GM23338 (cell line): ENCODE measurements at regions not wholly inside any gene's neighbourhood (a gene's known extent, or its start where the extent isn't known, plus 50 kb on each side); places are given as distances from the start of the nearest gene placed in this dataset.

Experiments
- ATAC-seq: fragments of 200-7000 bp; cut with Tn5 transposase; 3 replicates; pipeline ENCODE4 v1.9.1; 2020
- DNase-seq: peaks from one replicate; pipeline ENCODE4 v3.0.0-alpha.2; 2015; ENCODE audit warnings: low spot score
- H2AFZ ChIP-seq: fragments of 200-600 bp; sonication (generic); 2 replicates; pipeline ENCODE4 v1.8.0; 2016; ENCODE audit warnings: antibody characterized with exemption, mild to moderate bottlenecking, moderate library complexity
- H3F3A ChIP-seq: fragments of 200-600 bp; sonication (generic); replicated peaks from 2 replicates; pipeline ENCODE4 v1.8.0; 2017; ENCODE audit warnings: antibody characterized with exemption, mixed run types, low read depth
- H3K27ac ChIP-seq: fragments of 200-600 bp; sonication (generic); 2 replicates; pipeline ENCODE4 v1.6.1; 2016; ENCODE audit warnings: low read depth
- H3K27me3 ChIP-seq: fragments of 200-600 bp; sonication (generic); 2 replicates; pipeline ENCODE4 v1.8.0; 2016; ENCODE audit warnings: mild to moderate bottlenecking, mixed run types, moderate library complexity; ENCODE audit not compliant: insufficient read depth
- H3K36me3 ChIP-seq: fragments of 200-600 bp; sonication (generic); 2 replicates; pipeline ENCODE4 v1.8.0; 2016; ENCODE audit warnings: mild to moderate bottlenecking; ENCODE audit not compliant: insufficient read depth
- H3K4me1 ChIP-seq: fragments of 200-600 bp; sonication (generic); 2 replicates; pipeline ENCODE4 v1.8.0; 2016; ENCODE audit warnings: mild to moderate bottlenecking, moderate library complexity; ENCODE audit not compliant: insufficient read depth
- H3K4me2 ChIP-seq: fragments of 200-600 bp; sonication (generic); 2 replicates; pipeline ENCODE4 v1.7.1; 2017; ENCODE audit warnings: mixed run types
- H3K4me3 ChIP-seq: fragments of 200-600 bp; sonication (generic); 2 replicates; pipeline ENCODE4 v1.6.1; 2016; ENCODE audit warnings: mixed run types
- H3K79me2 ChIP-seq: fragments of 200-600 bp; sonication (generic); replicated peaks from 2 replicates; pipeline ENCODE4 v1.8.0; 2017; ENCODE audit warnings: mild to moderate bottlenecking; ENCODE audit not compliant: insufficient read depth
- H3K9me2 ChIP-seq: fragments of 200-600 bp; sonication (generic); 2 replicates; pipeline ENCODE4 v1.8.0; 2017; ENCODE audit not compliant: insufficient read depth
- H4K20me1 ChIP-seq: fragments of 200-600 bp; sonication (generic); replicated peaks from 2 replicates; pipeline ENCODE4 v1.8.0; 2017; ENCODE audit warnings: mild to moderate bottlenecking; ENCODE audit not compliant: insufficient read depth
- H3K27ac Mint-ChIP-seq: 2 replicates; pipeline ENCODE4 v1.8.0; 2020; ENCODE audit warnings: inconsistent platforms, mild to moderate bottlenecking, moderate library complexity, mixed read lengths
- H3K27me3 Mint-ChIP-seq: 3 replicates; pipeline ENCODE4 v1.8.0; 2022; ENCODE audit warnings: low read depth, mild to moderate bottlenecking, moderate library complexity, mixed read lengths, inconsistent platforms; ENCODE audit not compliant: insufficient read depth, poor library complexity
- H3K36me3 Mint-ChIP-seq: 3 replicates; pipeline ENCODE4 v1.8.0; 2021; ENCODE audit warnings: low read depth, mild to moderate bottlenecking, inconsistent platforms, moderate library complexity, mixed read lengths
- H3K4me1 Mint-ChIP-seq: 3 replicates; pipeline ENCODE4 v1.8.0; 2020; ENCODE audit warnings: mild to moderate bottlenecking, inconsistent platforms, mixed read lengths
- H3K4me3 Mint-ChIP-seq: 3 replicates; pipeline ENCODE4 v1.8.0; 2021; ENCODE audit warnings: moderate library complexity, mild to moderate bottlenecking, inconsistent platforms, mixed read lengths
- H3K9me3 Mint-ChIP-seq: 3 replicates; pipeline ENCODE4 v1.8.0; 2020; ENCODE audit warnings: moderate library complexity, mild to moderate bottlenecking, inconsistent platforms, mixed read lengths
- EZH2 ChIP-seq: fragments of 200-600 bp; sonication (generic); IDR thresholded peaks from one replicate; pipeline ENCODE4 v1.8.0; 2017; ENCODE audit warnings: antibody characterized with exemption, mild to moderate bottlenecking, low read depth; ENCODE audit not compliant: unreplicated experiment
- EZH2phosphoT487 ChIP-seq: fragments of 200-600 bp; sonication (generic); IDR thresholded peaks from one replicate; pipeline ENCODE4 v1.8.1; 2018; ENCODE audit warnings: antibody characterized with exemption; ENCODE audit not compliant: unreplicated experiment
- NANOG ChIP-seq: IDR thresholded peaks from 2 replicates; pipeline ENCODE4 v1.6.1; 2016; ENCODE audit warnings: antibody characterized with exemption, borderline replicate concordance
- POLR2AphosphoS5 ChIP-seq: IDR thresholded peaks from 2 replicates; pipeline ENCODE4 v1.6.1; 2016; ENCODE audit warnings: antibody characterized with exemption, low read depth
- STAT1 ChIP-seq: IDR thresholded peaks from one replicate; pipeline ENCODE4 v1.6.1; 2016; ENCODE audit warnings: antibody characterized with exemption; ENCODE audit not compliant: unreplicated experiment
- ZNF114 ChIP-seq: fragments of 250-450 bp; sonication (Bioruptor Pico); IDR thresholded peaks from 2 replicates; pipeline ENCODE4 v1.5.0; 2020; ENCODE audit warnings: mild to moderate bottlenecking, moderate library complexity
- TF ChIP-seq, protein P1 (sequence below): fragments of 250-450 bp; sonication (Bioruptor Pico); IDR thresholded peaks from 2 replicates; pipeline ENCODE4 v1.5.0; 2020; ENCODE audit warnings: mild to moderate bottlenecking, moderate library complexity
- TF ChIP-seq, protein P2 (sequence below): IDR thresholded peaks from 2 replicates; pipeline ENCODE4 v1.6.1; 2016; ENCODE audit warnings: antibody characterized with exemption
- TF ChIP-seq, protein P3 (sequence below), 2 experiments: fragments of 200-600 bp in 1 of 2; sonication (generic) in 1 of 2; conservative IDR thresholded peaks; 2 replicates each; pipeline versions ENCODE4 v1.5.1 to v1.6.1; 2016 to 2017; ENCODE audit warnings: antibody characterized with exemption in 2 of 2, low read depth in 2 of 2, mild to moderate bottlenecking in 2 of 2, moderate library complexity in 1 of 2
- TF ChIP-seq, protein P4 (sequence below): IDR thresholded peaks from one replicate; pipeline ENCODE4 v1.6.1; 2018; ENCODE audit warnings: antibody characterized with exemption; ENCODE audit not compliant: unreplicated experiment

DNA sequence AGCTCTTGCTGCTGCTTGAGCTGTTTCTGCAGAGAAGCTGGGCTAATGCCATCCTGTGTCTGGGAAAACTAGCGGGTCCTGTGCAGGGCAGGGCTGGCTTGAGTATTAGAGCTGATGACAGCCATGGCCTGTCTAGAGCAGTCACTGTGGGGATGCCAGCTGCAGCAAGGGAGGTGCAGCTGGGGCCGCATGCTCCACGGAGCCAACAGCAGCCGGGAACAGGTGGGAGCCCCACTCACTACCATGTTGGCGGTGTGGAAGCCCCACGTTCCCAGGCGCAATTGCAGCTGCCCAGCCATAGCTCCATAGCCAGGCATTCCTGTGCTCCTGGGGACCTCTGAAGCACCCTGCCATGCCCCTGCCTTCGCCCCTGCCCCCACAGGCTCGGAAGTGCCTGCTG, 212.9 kb downstream of the TFAP2C start:
- DNase-seq = no peak
- H3K79me2 ChIP-seq = no peaks in the 10 kb centered on the region
- H3K9me3 Mint-ChIP-seq = peaks cover 11% of the 10 kb centered on the region
- no peaks in the 10 kb centered on the region for H3K4me1 ChIP-seq
- H3F3A ChIP-seq = no peaks in the 10 kb centered on the region
- H3K36me3 Mint-ChIP-seq = no peaks in the 10 kb centered on the region
- TF ChIP-seq EZH2phosphoT487 = no peak
- H2AFZ ChIP-seq = no peak overlapping the region
- no peaks in the 10 kb centered on the region for H3K4me1 Mint-ChIP-seq
- H3K27me3 ChIP-seq = no peaks in the 10 kb centered on the region
- no peak for ATAC-seq
- H3K27ac Mint-ChIP-seq = no peak overlapping the region
- H3K4me3 Mint-ChIP-seq = no peak overlapping the region
- H4K20me1 ChIP-seq = no peaks in the 10 kb centered on the region
- H3K27me3 Mint-ChIP-seq = no peaks in the 10 kb centered on the region
- H3K4me2 ChIP-seq = no peak overlapping the region
- no peaks in the 10 kb centered on the region for H3K36me3 ChIP-seq
- no peak overlapping the region for H3K27ac ChIP-seq
- no peak overlapping the region for H3K4me3 ChIP-seq
- H3K9me2 ChIP-seq = peaks cover 10% of the 10 kb centered on the region

DNA sequence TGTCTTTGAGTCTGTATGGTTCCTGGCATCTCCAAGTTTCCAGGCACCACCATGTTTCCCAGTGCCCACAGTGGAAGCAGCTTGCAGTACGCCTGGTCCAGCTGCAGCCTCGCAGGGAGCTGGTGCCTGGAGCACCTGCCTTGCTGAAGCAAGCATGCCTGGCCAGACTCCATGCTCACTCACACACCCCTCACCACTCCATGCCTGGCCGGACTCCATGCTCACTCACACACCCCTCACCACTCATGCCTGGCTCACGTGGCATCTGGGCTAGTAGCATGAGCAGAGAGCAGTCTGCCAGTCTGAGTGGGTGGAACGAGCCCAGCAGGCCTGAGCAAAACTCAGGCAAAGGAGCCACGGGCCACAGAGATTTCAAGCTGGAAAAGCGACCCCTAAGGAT, 214.3 kb downstream of the TFAP2C start:
- Mint-ChIP-seq H3K4me1 (no peaks in the 10 kb centered on the region), H3K27ac (no peak overlapping the region), H3K9me3 (peaks cover 11% of the 10 kb centered on the region), H3K27me3 (no peaks in the 10 kb centered on the region), H3K4me3 (no peak overlapping the region), H3K36me3 (no peaks in the 10 kb centered on the region)
- DNase-seq (no peak), ATAC-seq (no peak)
- Histone ChIP-seq H3K27ac (no peak overlapping the region), H3K4me2 (no peak overlapping the region), H3K27me3 (no peaks in the 10 kb centered on the region), H3K36me3 (no peaks in the 10 kb centered on the region), H3K4me1 (no peaks in the 10 kb centered on the region), H2AFZ (no peak overlapping the region), H3K9me2 (peaks cover 7% of the 10 kb centered on the region), H3F3A (no peaks in the 10 kb centered on the region), H3K79me2 (no peaks in the 10 kb centered on the region), H3K4me3 (no peak overlapping the region), H4K20me1 (no peaks in the 10 kb centered on the region)
- TF ChIP-seq, protein P1, sequence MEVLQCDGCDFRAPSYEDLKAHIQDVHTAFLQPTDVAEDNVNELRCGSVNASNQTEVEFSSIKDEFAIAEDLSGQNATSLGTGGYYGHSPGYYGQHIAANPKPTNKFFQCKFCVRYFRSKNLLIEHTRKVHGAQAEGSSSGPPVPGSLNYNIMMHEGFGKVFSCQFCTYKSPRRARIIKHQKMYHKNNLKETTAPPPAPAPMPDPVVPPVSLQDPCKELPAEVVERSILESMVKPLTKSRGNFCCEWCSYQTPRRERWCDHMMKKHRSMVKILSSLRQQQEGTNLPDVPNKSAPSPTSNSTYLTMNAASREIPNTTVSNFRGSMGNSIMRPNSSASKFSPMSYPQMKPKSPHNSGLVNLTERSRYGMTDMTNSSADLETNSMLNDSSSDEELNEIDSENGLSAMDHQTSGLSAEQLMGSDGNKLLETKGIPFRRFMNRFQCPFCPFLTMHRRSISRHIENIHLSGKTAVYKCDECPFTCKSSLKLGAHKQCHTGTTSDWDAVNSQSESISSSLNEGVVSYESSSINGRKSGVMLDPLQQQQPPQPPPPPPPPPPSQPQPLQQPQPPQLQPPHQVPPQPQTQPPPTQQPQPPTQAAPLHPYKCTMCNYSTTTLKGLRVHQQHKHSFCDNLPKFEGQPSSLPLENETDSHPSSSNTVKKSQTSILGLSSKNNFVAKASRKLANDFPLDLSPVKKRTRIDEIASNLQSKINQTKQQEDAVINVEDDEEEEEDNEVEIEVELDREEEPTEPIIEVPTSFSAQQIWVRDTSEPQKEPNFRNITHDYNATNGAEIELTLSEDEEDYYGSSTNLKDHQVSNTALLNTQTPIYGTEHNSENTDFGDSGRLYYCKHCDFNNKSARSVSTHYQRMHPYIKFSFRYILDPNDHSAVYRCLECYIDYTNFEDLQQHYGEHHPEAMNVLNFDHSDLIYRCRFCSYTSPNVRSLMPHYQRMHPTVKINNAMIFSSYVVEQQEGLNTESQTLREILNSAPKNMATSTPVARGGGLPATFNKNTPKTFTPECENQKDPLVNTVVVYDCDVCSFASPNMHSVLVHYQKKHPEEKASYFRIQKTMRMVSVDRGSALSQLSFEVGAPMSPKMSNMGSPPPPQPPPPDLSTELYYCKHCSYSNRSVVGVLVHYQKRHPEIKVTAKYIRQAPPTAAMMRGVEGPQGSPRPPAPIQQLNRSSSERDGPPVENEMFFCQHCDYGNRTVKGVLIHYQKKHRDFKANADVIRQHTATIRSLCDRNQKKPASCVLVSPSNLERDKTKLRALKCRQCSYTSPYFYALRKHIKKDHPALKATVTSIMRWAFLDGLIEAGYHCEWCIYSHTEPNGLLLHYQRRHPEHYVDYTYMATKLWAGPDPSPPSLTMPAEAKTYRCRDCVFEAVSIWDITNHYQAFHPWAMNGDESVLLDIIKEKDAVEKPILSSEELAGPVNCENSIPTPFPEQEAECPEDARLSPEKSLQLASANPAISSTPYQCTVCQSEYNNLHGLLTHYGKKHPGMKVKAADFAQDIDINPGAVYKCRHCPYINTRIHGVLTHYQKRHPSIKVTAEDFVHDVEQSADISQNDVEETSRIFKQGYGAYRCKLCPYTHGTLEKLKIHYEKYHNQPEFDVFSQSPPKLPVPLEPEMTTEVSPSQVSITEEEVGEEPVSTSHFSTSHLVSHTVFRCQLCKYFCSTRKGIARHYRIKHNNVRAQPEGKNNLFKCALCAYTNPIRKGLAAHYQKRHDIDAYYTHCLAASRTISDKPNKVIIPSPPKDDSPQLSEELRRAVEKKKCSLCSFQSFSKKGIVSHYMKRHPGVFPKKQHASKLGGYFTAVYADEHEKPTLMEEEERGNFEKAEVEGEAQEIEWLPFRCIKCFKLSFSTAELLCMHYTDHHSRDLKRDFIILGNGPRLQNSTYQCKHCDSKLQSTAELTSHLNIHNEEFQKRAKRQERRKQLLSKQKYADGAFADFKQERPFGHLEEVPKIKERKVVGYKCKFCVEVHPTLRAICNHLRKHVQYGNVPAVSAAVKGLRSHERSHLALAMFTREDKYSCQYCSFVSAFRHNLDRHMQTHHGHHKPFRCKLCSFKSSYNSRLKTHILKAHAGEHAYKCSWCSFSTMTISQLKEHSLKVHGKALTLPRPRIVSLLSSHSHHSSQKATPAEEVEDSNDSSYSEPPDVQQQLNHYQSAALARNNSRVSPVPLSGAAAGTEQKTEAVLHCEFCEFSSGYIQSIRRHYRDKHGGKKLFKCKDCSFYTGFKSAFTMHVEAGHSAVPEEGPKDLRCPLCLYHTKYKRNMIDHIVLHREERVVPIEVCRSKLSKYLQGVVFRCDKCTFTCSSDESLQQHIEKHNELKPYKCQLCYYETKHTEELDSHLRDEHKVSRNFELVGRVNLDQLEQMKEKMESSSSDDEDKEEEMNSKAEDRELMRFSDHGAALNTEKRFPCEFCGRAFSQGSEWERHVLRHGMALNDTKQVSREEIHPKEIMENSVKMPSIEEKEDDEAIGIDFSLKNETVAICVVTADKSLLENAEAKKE (CRISPR knock-in tag) = no peak
- TF ChIP-seq POLR2AphosphoS5 = no peak
- TF ChIP-seq, protein P2, sequence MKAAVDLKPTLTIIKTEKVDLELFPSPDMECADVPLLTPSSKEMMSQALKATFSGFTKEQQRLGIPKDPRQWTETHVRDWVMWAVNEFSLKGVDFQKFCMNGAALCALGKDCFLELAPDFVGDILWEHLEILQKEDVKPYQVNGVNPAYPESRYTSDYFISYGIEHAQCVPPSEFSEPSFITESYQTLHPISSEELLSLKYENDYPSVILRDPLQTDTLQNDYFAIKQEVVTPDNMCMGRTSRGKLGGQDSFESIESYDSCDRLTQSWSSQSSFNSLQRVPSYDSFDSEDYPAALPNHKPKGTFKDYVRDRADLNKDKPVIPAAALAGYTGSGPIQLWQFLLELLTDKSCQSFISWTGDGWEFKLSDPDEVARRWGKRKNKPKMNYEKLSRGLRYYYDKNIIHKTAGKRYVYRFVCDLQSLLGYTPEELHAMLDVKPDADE = no peak
- TF ChIP-seq EZH2 = no peak
- TF ChIP-seq NANOG = no peak
- TF ChIP-seq, protein P3, sequence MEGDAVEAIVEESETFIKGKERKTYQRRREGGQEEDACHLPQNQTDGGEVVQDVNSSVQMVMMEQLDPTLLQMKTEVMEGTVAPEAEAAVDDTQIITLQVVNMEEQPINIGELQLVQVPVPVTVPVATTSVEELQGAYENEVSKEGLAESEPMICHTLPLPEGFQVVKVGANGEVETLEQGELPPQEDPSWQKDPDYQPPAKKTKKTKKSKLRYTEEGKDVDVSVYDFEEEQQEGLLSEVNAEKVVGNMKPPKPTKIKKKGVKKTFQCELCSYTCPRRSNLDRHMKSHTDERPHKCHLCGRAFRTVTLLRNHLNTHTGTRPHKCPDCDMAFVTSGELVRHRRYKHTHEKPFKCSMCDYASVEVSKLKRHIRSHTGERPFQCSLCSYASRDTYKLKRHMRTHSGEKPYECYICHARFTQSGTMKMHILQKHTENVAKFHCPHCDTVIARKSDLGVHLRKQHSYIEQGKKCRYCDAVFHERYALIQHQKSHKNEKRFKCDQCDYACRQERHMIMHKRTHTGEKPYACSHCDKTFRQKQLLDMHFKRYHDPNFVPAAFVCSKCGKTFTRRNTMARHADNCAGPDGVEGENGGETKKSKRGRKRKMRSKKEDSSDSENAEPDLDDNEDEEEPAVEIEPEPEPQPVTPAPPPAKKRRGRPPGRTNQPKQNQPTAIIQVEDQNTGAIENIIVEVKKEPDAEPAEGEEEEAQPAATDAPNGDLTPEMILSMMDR (conservative IDR thresholded peaks at IDR 0.05; ENCODE audit: low read depth in 2 of 2) = no peak
- TF ChIP-seq, protein P4, sequence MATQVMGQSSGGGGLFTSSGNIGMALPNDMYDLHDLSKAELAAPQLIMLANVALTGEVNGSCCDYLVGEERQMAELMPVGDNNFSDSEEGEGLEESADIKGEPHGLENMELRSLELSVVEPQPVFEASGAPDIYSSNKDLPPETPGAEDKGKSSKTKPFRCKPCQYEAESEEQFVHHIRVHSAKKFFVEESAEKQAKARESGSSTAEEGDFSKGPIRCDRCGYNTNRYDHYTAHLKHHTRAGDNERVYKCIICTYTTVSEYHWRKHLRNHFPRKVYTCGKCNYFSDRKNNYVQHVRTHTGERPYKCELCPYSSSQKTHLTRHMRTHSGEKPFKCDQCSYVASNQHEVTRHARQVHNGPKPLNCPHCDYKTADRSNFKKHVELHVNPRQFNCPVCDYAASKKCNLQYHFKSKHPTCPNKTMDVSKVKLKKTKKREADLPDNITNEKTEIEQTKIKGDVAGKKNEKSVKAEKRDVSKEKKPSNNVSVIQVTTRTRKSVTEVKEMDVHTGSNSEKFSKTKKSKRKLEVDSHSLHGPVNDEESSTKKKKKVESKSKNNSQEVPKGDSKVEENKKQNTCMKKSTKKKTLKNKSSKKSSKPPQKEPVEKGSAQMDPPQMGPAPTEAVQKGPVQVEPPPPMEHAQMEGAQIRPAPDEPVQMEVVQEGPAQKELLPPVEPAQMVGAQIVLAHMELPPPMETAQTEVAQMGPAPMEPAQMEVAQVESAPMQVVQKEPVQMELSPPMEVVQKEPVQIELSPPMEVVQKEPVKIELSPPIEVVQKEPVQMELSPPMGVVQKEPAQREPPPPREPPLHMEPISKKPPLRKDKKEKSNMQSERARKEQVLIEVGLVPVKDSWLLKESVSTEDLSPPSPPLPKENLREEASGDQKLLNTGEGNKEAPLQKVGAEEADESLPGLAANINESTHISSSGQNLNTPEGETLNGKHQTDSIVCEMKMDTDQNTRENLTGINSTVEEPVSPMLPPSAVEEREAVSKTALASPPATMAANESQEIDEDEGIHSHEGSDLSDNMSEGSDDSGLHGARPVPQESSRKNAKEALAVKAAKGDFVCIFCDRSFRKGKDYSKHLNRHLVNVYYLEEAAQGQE = no peak
- no peak for TF ChIP-seq EZH2phosphoT487
- no peak for TF ChIP-seq ZNF114 (CRISPR knock-in tag)
- no peak for TF ChIP-seq STAT1
